DMS 273 (cell line): ENCODE measurements at regions not wholly inside any gene's neighbourhood (a gene's known extent, or its start where the extent isn't known, plus 50 kb on each side); places are given as distances from the start of the nearest gene placed in this dataset.

Experiments
- DNase-seq: peaks from one replicate; lab custom pipeline; 2025; ENCODE audit not compliant: unreplicated experiment; lab: John Stamatoyannopoulos, UW

DNA sequence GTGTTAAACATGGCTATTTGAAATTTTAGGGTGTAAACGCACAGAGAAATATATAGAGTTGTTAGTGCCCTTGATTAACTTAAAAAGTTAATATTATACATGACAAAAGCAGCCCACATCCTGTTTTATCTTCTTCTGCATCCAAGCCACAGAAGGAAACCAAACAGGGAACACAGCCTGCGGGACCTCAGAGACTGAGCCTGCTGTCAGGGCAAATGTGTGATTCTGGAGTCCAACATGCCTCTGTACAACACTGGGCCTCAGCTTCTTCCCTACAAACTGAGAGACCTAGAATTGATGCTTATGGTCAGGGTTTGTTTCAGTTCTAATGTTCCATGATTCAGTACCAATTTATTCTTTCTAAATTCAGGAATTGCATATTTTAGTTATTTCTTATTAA, 404.7 kb downstream of the FBXO15 start:
- DNase-seq = no peak

DNA sequence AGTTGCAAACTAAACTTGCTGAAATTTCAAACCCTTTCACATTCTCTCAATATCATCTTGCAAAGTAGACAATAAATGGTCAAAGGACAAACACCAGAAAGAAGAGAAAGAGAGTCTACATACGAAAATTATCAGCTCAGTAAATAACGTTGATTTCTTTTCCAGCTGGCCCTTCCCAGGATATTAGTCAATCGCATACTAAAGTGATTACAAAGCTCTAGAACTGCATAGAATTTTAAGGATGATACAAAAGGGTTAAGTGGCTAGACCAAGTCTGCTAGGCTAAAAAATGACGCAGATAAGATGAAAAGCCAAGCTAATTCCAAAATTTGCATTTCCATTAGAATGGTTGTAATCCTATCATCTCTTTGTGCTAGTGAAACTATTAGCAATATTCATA, 405.7 kb downstream of the FBXO15 start:
- no peak for DNase-seq

DNA sequence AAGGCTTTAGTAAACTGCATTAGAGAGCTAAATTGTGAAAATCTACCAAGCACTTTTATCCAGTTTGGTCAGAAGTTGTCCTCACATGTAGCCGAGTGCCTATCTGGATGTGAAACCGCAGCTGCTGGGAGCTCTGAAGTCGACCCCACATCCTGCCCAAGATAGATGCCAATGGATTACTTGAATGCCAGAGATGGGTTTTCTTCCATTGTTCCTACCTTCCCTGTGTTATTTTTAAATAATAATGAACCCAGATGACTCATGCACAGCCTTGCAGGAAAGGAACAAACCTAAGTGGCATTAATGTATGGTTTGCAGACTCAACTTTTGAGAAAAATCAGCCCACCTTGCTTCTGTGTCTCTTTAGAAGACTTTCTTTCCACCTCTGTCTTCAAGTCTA, 408.5 kb downstream of the FBXO15 start:
- DNase-seq = no peak

DNA sequence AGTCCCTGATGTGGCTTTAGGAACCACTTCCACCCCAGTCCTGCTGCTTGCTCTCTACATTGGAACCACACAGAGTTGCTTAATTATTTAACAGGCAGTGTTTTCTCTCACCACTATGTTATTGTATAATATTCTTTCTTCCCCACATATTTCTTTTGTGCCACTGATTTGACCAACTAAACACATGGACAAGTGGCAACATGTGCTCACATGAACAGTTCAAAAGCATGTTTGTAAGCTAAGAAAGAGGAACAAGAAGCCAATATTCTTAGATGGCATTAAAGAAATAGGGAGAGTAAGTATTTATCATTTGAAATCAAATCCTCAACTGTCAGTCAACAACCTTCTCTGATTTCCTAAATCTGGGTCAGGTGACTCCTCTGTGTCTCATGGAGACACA, 409.6 kb downstream of the FBXO15 start:
- no peak for DNase-seq

DNA sequence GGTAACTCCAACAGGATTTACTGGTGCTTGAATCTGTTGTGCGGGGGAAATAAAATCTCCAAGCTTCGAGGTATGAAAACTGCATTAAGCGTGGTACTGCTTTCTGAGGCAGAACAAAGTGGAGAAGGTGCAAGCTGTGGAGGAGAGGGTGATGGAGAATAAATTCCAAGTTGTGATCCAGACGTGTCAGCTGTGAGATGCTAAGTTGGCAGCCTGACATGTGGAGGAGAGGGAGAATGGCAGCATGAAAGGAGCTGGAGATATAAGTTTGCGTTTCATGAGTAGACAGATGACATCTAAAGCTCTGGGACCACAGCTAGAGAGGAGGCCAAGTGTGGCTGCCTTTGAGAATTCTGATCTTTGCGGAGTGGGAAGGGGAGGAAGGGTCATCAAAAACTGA, 411.8 kb downstream of the FBXO15 start:
- DNase-seq = no peak

DNA sequence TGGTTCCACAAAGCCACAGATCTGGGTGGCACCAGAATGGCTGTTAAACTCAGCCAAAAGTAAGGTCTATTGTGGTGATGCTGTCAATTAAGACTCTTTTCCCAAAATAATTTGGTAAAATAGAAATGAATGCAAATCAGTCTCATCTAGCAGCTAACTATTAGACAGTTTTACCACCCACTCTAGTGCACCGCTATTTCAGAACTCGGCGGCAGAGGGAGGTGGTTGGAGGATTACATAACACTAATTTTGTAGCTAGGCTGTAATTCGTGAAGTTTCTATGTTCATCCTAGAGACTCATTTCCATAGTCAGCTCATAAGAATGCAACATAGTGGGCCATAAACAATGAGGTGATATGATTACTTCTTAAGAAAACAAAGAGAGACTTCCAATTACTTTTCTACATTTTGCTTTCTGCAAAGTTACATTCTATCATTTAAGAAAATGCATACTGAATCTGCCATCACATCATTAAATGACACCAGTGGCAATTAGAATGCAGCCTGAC, 413.8 kb downstream of the FBXO15 start:
- no peak for DNase-seq

DNA sequence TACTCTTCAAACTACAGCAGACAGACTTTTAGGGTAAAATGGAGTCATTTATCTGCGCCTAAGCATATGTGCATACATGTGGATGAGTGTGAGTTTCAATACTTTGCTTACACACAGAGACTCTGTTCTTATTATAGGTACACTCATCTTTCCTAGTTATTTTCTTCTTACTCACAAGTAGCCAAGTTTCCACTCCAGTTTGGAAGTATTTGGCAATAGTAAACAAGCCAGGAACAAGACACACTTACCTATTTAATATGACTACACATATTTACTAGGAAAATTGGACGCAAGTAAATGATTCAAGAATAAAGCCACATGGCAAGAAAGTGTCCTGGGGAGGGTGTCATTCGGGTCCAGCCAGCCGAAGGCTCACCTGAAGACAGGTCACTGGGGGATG, 414.3 kb downstream of the FBXO15 start:
- no peak for DNase-seq

DNA sequence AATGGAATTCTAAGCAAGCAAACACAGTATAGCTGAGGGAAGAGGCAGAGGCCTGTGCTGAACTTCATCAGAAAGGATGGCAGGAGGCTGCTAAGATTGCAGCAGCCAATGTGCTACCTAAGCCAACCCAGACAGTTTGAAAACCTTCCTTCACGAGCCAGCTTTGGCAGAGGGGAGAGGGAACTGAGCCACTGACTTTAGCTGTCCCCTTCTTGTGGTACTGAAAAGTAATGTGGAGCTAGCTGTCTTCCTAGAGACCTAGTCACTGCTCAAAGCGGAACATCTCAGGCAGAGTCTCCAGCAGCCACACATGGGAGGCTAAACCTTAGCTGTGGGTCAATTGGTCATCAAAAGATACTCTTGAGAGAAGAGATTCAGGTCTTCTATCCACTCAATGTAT, 419.0 kb downstream of the FBXO15 start:
- no peak for DNase-seq

DNA sequence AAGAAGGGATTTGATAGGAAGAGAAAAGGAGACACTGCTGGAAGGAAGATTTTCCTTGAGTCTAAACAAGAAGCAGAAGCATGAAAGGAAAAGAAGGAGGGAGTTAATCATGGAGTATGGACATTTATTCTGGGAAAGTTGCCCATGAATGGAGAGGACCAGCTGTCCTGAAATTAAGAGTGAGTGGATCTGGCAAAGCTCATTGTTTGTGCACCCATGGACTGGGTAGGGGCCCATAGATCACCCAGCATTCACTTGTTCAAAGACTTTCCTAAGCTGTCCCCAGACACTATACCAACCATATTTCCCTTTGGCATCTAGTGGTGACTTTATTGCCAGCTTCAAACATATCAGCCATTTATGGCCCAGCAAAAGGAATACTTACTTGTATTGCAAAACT, 422.7 kb downstream of the FBXO15 start:
- DNase-seq = peak; percentile 59

DNA sequence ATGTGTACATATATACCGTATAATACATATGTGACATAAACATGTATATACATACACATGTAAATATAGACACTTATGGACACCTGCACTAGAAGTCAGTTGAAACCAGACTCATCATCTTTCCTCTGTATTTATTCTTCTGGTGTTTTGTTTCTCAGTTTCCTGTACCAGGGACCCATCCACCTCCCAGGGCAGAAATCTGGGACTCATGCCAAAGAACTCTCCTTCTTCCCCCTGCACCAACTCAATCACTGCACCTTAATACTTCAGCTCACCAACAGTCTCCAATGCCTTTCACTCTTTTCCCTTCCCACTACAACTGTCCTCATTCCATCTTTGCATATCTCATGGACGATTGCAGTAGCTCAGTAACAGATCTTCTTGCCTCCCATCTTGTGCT, 428.0 kb downstream of the FBXO15 start:
- no peak for DNase-seq

DNA sequence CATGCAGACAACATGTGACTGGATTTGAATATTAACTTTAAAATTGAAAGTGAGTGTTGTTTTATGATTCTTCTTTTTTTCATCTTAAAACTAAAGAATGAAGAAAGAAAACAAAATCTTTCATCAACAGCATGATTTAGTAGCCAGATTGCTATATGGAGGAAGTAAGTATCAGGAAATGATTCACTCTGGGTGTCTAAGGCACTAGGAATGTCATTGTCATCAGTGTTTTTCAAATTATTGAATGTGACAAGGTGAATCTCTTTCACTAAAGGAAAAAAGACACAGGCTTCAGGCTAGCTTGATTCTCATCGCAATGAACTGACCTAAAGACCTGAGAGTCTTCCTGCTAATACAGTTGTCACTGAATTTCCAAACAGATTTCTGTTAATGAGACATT, 430.1 kb downstream of the FBXO15 start:
- DNase-seq = no peak

DNA sequence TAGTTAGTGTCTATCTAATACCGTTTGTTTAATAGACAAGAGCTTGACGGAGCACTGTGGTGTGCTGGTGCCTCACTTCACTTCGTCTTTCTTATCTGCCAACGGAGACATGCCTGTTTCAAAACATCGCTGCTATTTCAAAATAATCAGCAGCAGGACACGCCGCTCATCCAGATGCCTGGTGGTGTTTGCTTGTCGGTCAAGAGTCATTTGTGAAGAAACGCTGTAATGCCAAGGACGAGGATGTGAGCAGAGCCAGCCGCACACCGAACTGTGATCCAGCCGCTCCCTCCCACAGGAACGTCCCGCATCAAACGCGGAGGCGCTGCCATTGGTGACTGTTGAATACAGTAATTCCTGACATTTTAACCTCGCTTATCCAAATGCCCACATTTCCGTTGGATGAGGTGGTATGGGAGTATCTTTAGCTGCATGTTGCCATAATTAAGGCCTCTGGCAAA, 432.4 kb downstream of the FBXO15 start:
- no peak for DNase-seq

DNA sequence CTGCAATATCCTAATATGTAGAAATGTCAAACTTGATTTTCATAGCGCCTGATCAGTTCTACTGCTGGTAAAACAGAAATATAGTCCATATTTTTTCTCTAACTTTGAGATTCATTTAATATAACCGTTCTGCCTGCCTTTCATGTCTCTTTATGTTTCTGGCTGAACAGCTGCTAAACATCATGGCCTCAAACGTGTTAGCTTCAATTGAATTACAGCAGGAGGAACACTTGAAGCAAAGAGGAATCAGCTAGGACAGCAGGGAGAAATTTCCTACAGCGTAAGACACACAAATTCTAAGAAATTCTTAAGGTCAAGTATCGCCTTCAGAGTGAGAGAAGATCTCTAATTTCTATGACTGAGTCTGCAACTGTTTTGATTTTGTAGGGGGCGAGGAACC, 433.2 kb downstream of the FBXO15 start:
- DNase-seq = no peak

DNA sequence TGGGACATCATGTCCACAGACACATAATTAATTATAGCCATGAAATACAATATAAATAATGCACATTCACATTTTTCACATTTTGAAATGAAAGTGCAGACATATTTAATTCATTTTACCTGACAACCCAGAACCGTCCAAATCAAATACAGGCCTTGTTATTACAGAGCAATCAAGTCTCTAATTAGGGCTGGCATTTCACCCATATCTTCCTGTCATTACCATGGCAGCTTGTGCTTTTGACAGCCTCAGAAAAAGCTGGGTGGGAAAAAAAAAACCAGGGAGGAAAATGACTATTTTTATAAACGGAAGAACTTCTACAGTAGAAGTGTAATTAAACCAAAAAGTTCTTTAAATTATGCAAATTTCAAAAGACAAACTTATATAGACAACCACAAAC, 436.4 kb downstream of the FBXO15 start:
- no peak for DNase-seq

DNA sequence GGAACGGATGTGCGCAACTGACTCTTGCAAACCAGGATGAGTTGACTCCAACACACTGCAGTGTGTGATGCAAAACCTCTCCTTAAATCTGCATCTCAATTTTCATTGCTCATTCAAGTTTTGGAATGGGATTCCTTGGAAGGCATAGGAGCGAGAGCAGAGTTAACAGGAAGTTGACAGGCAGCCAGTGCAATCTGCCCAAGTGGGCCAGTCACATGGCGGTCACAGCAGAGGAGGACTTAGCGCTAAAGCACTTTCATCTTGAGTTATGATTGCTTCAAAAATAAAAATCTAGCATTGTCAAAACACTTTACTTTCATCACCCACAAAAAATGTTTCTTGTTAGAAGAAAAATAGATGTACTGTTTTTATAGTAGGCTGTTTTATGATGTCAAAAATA, 439.0 kb downstream of the FBXO15 start:
- DNase-seq = no peak

DNA sequence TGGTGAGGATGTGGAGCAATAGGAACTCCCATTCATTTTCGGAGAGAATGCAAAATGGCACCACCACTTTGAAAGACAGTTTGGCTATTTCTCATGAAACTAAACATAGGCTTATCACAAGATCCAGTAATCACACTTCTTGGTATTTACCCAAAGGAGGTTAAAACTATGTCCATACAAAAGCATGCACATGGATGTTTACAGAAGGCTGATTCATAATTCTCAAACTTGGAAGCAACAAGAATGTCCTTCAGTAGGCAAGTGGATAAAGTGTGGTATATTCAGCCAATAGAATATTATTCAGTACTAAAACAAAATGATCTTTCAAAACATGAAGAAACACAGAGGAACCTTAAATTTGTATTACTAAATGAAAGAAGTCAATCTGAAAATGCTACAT, 440.6 kb downstream of the FBXO15 start:
- no peak for DNase-seq

DNA sequence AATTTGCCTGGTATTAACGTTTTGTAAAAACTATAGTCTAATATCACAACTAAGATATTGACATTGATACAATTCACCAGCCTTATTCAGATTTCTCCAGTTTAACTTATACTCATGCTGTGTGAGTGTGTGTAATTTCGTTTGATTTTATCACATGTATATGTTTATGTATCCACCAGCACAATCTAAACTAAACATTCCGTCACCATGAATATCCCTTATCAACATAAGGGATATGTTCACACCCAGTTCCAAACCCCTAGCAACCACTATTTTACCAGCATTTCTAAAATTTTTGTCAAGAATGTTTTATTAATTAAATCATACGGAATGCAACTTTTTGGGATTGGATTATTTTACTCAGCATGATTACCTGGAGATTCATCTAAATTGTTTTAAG, 450.3 kb downstream of the FBXO15 start:
- DNase-seq = no peak

DNA sequence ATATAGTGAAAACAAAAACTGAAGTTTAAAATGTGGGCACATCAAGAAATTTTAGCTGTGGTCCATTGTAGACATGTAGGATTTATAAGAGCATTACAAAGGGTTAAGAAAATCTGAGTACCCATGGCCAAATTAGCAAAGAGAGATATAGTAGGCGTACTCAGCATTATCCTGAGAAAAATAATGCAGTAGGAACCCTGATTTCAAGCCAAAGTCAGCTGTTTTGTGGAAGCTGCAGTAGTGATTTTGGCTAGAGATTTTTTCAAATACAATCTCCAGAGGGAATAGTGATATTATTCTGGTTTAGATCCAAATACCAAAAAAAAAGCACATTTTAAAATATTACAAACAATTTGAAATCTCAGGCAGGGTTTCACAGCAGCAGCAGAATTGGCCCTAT, 450.9 kb downstream of the FBXO15 start:
- DNase-seq = no peak

DNA sequence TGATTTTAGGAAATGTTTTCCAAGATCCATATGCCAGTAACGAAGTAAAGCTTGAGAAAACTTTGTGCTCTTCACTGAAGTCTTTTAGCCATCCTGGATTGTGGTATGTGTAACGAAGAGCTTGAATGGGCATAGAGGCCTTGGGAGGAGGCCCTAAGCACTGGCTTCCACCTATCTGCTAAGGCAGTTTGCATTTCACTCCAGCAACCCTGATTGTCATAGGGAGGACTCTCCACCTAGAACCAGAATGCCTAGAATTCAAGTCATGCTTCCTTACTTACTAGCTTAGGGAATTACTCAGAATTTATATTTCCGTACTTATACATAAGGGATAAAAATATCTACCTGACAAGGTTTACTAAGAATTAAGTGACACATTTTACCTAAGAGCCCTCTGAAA, 451.5 kb downstream of the FBXO15 start:
- DNase-seq = no peak

DNA sequence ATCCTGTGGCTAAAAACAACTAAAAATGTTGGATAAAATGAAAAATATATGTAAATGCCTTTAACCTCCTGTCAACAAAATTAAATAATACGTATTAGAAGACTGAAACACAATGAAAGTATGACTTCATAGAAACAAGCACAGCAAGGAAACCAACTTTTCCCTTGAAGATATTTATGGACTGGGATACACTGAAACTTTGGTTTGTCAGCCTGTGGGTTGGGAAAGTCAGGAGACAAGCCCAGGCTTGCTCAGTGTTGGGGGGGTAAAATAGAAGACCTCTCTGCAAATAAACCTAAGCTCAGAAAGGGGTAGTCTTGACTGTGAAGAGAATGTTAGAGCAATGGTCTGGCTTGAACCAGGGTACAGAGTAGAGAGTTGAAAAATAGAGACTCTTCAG, 454.5 kb downstream of the FBXO15 start:
- DNase-seq = no peak

DNA sequence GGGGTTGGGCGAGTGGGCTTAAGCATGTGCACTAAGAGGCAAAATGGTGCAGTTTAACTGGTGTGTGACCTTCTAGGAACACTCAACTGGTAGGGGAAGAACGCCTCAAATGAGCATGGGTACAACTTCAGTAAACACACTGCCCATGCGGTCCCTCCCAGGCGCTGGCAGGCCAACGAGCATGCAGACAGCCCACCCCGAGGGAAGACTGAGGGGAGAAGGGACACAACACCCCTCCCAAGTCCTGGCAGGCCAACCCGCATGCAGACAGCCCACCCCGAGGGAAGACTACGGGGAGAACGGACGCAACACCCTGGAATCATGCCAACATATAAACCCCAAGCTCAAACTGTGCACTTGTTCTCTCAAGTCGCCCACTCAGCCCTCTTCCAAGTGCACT, 456.0 kb downstream of the FBXO15 start:
- DNase-seq = no peak

DNA sequence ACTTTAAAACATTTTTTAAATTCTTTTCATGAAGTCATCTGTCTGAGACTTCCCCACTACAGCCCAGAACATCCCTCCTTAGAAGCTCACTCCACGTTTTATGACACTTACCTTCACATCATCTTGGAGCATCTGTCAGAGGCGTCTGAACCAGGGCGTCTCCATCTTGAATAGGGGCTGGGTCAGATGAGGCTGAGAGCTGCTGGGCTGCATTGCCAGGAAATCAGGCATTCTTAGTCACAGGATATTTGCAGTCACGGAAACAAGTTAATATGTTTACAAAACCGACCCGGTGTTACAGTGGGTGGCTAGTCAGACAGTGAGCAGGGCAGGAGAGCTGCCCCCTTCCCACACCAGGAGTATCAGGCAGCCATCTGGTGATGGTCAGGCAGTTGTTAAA, 456.5 kb downstream of the FBXO15 start:
- no peak for DNase-seq

DNA sequence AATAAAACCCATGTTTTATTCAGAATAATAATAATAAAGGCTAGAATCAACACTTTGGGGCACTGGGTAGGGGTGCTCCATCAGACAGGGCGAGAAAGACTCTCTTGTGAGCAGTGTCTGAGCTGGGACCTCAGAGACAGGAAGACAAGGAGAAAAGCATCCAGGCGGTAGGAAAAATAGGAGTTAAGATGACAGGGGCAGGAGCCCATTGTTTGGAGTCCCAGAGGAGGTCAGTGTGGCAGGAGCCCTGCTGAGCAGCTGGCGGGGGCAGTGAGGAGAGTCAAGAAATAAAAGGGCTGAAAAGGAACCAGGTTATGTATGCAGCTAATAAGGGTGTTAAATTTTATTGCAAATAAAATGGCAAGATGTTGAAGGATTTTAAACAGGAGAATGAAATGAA, 457.4 kb downstream of the FBXO15 start:
- DNase-seq = no peak
